ENCODE measurements at regions not wholly inside any gene's neighbourhood (a gene's known extent, or its start where the extent isn't known, plus 50 kb on each side); places are given as distances from the start of the nearest gene placed in this dataset.
"Not testable (repeated sequence)": the region's sequence is repeated elsewhere in the genome, so short reads cannot be mapped to it uniquely, and the experiment has no call there.

GRCh38 chr16:29287871-29288535 lies 118.5 kb downstream of the NPIPB11 start:
- H2AFZ ChIP-seq (ENCODE audit: insufficient read depth, low read depth, low read length, poor library complexity, severe bottlenecking); H3K4me3 Mint-ChIP-seq; H3K9me3 ChIP-seq (replicated peaks in 1 of 2; ENCODE audit: control insufficient read depth in 1 of 2, insufficient read depth in 1 of 2, low read length in 2 of 2); H3K9me3 Mint-ChIP-seq; H3K79me2 ChIP-seq (ENCODE audit: insufficient read depth, low read length); H3K9ac ChIP-seq (ENCODE audit: insufficient read depth, low read length, poor library complexity, severe bottlenecking); intact Hi-C loops (cut with micrococcal nuclease); H3K27ac ChIP-seq (ENCODE audit: low read depth in 1 of 2, low read length in 2 of 2); H3K4me2 ChIP-seq (replicated peaks; ENCODE audit: extremely low read depth, low read length, poor library complexity, severe bottlenecking); H4K20me1 ChIP-seq (ENCODE audit: insufficient read depth, low read length); H3K4me3 ChIP-seq (replicated peaks in 1 of 3; ENCODE audit: low read depth in 2 of 3, low read length in 3 of 3); H3K36me3 ChIP-seq (replicated peaks in 1 of 2; ENCODE audit: control insufficient read depth in 1 of 2, insufficient read depth in 2 of 2, low read length in 2 of 2); DNase-seq; H3K27me3 ChIP-seq (ENCODE audit: control insufficient read depth in 2 of 2, insufficient read depth in 2 of 2, low read length in 2 of 2): not testable (repeated sequence)
- peaks cover 3 to 14% (median 8%) of the 10 kb centered on the region in 3 donors for H3K27me3 Mint-ChIP-seq (ENCODE audit: low read depth in 3 of 3)
- H3K27ac Mint-ChIP-seq = peak overlapping the region in 2 of 7 donors; percentile 7 to 65
- peaks cover 31% of the 10 kb centered on the region for H3K4me1 Mint-ChIP-seq
- H3K4me1 ChIP-seq (ENCODE audit: control insufficient read depth in 1 of 2, insufficient read depth in 2 of 2, low read length in 2 of 2) = peaks cover 25 to 26% of the 10 kb centered on the region in 2 donors
- H3K36me3 Mint-ChIP-seq = peaks cover 22 to 32% of the 10 kb centered on the region in 2 donors
- 93% methylated on average over 3 of the region's 14 CpGs for WGBS (ENCODE audit: insufficient coverage)

GRCh38 chr16:29287246-29287645 lies 119.3 kb downstream of the NPIPB11 start:
- 85% methylated on average over 2 of the region's 5 CpGs for WGBS (ENCODE audit: insufficient coverage)
- H3K4me3 Mint-ChIP-seq; H3K9me3 Mint-ChIP-seq; H3K4me2 ChIP-seq (replicated peaks; ENCODE audit: extremely low read depth, low read length, poor library complexity, severe bottlenecking); DNase-seq; H3K27ac Mint-ChIP-seq; H3K9ac ChIP-seq (ENCODE audit: insufficient read depth, low read length, poor library complexity, severe bottlenecking); H3K79me2 ChIP-seq (ENCODE audit: insufficient read depth, low read length); H3K36me3 ChIP-seq (replicated peaks in 1 of 2; ENCODE audit: control insufficient read depth in 1 of 2, insufficient read depth in 2 of 2, low read length in 2 of 2); H3K27me3 ChIP-seq (ENCODE audit: control insufficient read depth in 2 of 2, insufficient read depth in 2 of 2, low read length in 2 of 2); H3K27ac ChIP-seq (ENCODE audit: low read depth in 1 of 2, low read length in 2 of 2); H3K4me3 ChIP-seq (replicated peaks in 1 of 3; ENCODE audit: low read depth in 2 of 3, low read length in 3 of 3); H3K9me3 ChIP-seq (replicated peaks in 1 of 2; ENCODE audit: control insufficient read depth in 1 of 2, insufficient read depth in 1 of 2, low read length in 2 of 2); intact Hi-C loops (cut with micrococcal nuclease); H2AFZ ChIP-seq (ENCODE audit: insufficient read depth, low read depth, low read length, poor library complexity, severe bottlenecking); H4K20me1 ChIP-seq (ENCODE audit: insufficient read depth, low read length): not testable (repeated sequence)
- Mint-ChIP-seq H3K27me3 (ENCODE audit: low read depth in 3 of 3) (peaks cover 3 to 13% (median 8%) of the 10 kb centered on the region in 3 donors), H3K36me3 (peaks cover 24 to 32% of the 10 kb centered on the region in 2 donors), H3K4me1 (peaks cover 31% of the 10 kb centered on the region)
- H3K4me1 ChIP-seq (ENCODE audit: control insufficient read depth in 1 of 2, insufficient read depth in 2 of 2, low read length in 2 of 2) = peaks cover 25 to 26% of the 10 kb centered on the region in 2 donors

GRCh38 chr16:29286796-29287195 lies 119.7 kb downstream of the NPIPB11 start:
- H3K27ac ChIP-seq (ENCODE audit: low read depth in 1 of 2, low read length in 2 of 2); H4K20me1 ChIP-seq (ENCODE audit: insufficient read depth, low read length); H3K4me2 ChIP-seq (replicated peaks; ENCODE audit: extremely low read depth, low read length, poor library complexity, severe bottlenecking); H3K27me3 ChIP-seq (ENCODE audit: control insufficient read depth in 2 of 2, insufficient read depth in 2 of 2, low read length in 2 of 2); H2AFZ ChIP-seq (ENCODE audit: insufficient read depth, low read depth, low read length, poor library complexity, severe bottlenecking); intact Hi-C loops (cut with micrococcal nuclease); H3K27ac Mint-ChIP-seq; H3K4me3 ChIP-seq (replicated peaks in 1 of 3; ENCODE audit: low read depth in 2 of 3, low read length in 3 of 3); H3K36me3 ChIP-seq (replicated peaks in 1 of 2; ENCODE audit: control insufficient read depth in 1 of 2, insufficient read depth in 2 of 2, low read length in 2 of 2); H3K9me3 Mint-ChIP-seq; H3K79me2 ChIP-seq (ENCODE audit: insufficient read depth, low read length); DNase-seq; H3K9me3 ChIP-seq (replicated peaks in 1 of 2; ENCODE audit: control insufficient read depth in 1 of 2, insufficient read depth in 1 of 2, low read length in 2 of 2); H3K4me3 Mint-ChIP-seq; H3K9ac ChIP-seq (ENCODE audit: insufficient read depth, low read length, poor library complexity, severe bottlenecking): not testable (repeated sequence)
- 95% methylated on average over 12 of the region's 19 CpGs for WGBS (ENCODE audit: insufficient coverage)
- H3K4me1 ChIP-seq (ENCODE audit: control insufficient read depth in 1 of 2, insufficient read depth in 2 of 2, low read length in 2 of 2) = peaks cover 24 to 26% of the 10 kb centered on the region in 2 donors
- H3K27me3 Mint-ChIP-seq (ENCODE audit: low read depth in 3 of 3) = peaks cover 3 to 11% (median 8%) of the 10 kb centered on the region in 3 donors
- peaks cover 31% of the 10 kb centered on the region for H3K4me1 Mint-ChIP-seq
- H3K36me3 Mint-ChIP-seq = peaks cover 27 to 36% of the 10 kb centered on the region in 2 donors

- H4K20me1 ChIP-seq (ENCODE audit: insufficient read depth, low read length); H3K4me3 Mint-ChIP-seq; H3K9me3 ChIP-seq (replicated peaks in 1 of 2; ENCODE audit: control insufficient read depth in 1 of 2, insufficient read depth in 1 of 2, low read length in 2 of 2); H3K27ac ChIP-seq (ENCODE audit: low read depth in 1 of 2, low read length in 2 of 2); H3K27ac Mint-ChIP-seq; H3K4me2 ChIP-seq (replicated peaks; ENCODE audit: extremely low read depth, low read length, poor library complexity, severe bottlenecking); H3K4me3 ChIP-seq (replicated peaks in 1 of 3; ENCODE audit: low read depth in 2 of 3, low read length in 3 of 3); H3K9ac ChIP-seq (ENCODE audit: insufficient read depth, low read length, poor library complexity, severe bottlenecking); DNase-seq; H3K9me3 Mint-ChIP-seq; H3K36me3 ChIP-seq (replicated peaks in 1 of 2; ENCODE audit: control insufficient read depth in 1 of 2, insufficient read depth in 2 of 2, low read length in 2 of 2); H3K27me3 ChIP-seq (ENCODE audit: control insufficient read depth in 2 of 2, insufficient read depth in 2 of 2, low read length in 2 of 2); H3K79me2 ChIP-seq (ENCODE audit: insufficient read depth, low read length); H2AFZ ChIP-seq (ENCODE audit: insufficient read depth, low read depth, low read length, poor library complexity, severe bottlenecking); intact Hi-C loops (cut with micrococcal nuclease): not testable (repeated sequence)
- Mint-ChIP-seq H3K36me3 (peaks cover 31 to 37% of the 10 kb centered on the region in 2 donors), H3K4me1 (peaks cover 25% of the 10 kb centered on the region), H3K27me3 (ENCODE audit: low read depth in 3 of 3) (peaks cover 3 to 11% (median 8%) of the 10 kb centered on the region in 3 donors)
- peaks cover 18 to 20% of the 10 kb centered on the region in 2 donors for H3K4me1 ChIP-seq (ENCODE audit: control insufficient read depth in 1 of 2, insufficient read depth in 2 of 2, low read length in 2 of 2)
- 96% methylated on average over 12 of the region's 15 CpGs for WGBS (ENCODE audit: insufficient coverage)
Observed at GRCh38 chr16:29286161-29286560, 120.3 kb downstream of the NPIPB11 start.
